GM23338 (cell line): ENCODE measurements at regions not wholly inside any gene's neighbourhood (a gene's known extent, or its start where the extent isn't known, plus 50 kb on each side); places are given as distances from the start of the nearest gene placed in this dataset.

Source experiments
- ATAC-seq: fragments of 200-7000 bp; cut with Tn5 transposase; 3 replicates; pipeline ENCODE4 v1.9.1; 2020
- DNase-seq: peaks from one replicate; pipeline ENCODE4 v3.0.0-alpha.2; 2015; ENCODE audit warnings: low spot score
- H2AFZ ChIP-seq: fragments of 200-600 bp; sonication (generic); 2 replicates; pipeline ENCODE4 v1.8.0; 2016; ENCODE audit warnings: antibody characterized with exemption, mild to moderate bottlenecking, moderate library complexity
- H3F3A ChIP-seq: fragments of 200-600 bp; sonication (generic); replicated peaks from 2 replicates; pipeline ENCODE4 v1.8.0; 2017; ENCODE audit warnings: antibody characterized with exemption, mixed run types, low read depth
- H3K27ac ChIP-seq: fragments of 200-600 bp; sonication (generic); 2 replicates; pipeline ENCODE4 v1.6.1; 2016; ENCODE audit warnings: low read depth
- H3K27me3 ChIP-seq: fragments of 200-600 bp; sonication (generic); 2 replicates; pipeline ENCODE4 v1.8.0; 2016; ENCODE audit warnings: mild to moderate bottlenecking, mixed run types, moderate library complexity; ENCODE audit not compliant: insufficient read depth
- H3K36me3 ChIP-seq: fragments of 200-600 bp; sonication (generic); 2 replicates; pipeline ENCODE4 v1.8.0; 2016; ENCODE audit warnings: mild to moderate bottlenecking; ENCODE audit not compliant: insufficient read depth
- H3K4me1 ChIP-seq: fragments of 200-600 bp; sonication (generic); 2 replicates; pipeline ENCODE4 v1.8.0; 2016; ENCODE audit warnings: mild to moderate bottlenecking, moderate library complexity; ENCODE audit not compliant: insufficient read depth
- H3K4me2 ChIP-seq: fragments of 200-600 bp; sonication (generic); 2 replicates; pipeline ENCODE4 v1.7.1; 2017; ENCODE audit warnings: mixed run types
- H3K4me3 ChIP-seq: fragments of 200-600 bp; sonication (generic); 2 replicates; pipeline ENCODE4 v1.6.1; 2016; ENCODE audit warnings: mixed run types
- H3K79me2 ChIP-seq: fragments of 200-600 bp; sonication (generic); replicated peaks from 2 replicates; pipeline ENCODE4 v1.8.0; 2017; ENCODE audit warnings: mild to moderate bottlenecking; ENCODE audit not compliant: insufficient read depth
- H3K9me2 ChIP-seq: fragments of 200-600 bp; sonication (generic); 2 replicates; pipeline ENCODE4 v1.8.0; 2017; ENCODE audit not compliant: insufficient read depth
- H4K20me1 ChIP-seq: fragments of 200-600 bp; sonication (generic); replicated peaks from 2 replicates; pipeline ENCODE4 v1.8.0; 2017; ENCODE audit warnings: mild to moderate bottlenecking; ENCODE audit not compliant: insufficient read depth
- H3K27ac Mint-ChIP-seq: 2 replicates; pipeline ENCODE4 v1.8.0; 2020; ENCODE audit warnings: inconsistent platforms, mild to moderate bottlenecking, moderate library complexity, mixed read lengths
- H3K27me3 Mint-ChIP-seq: 3 replicates; pipeline ENCODE4 v1.8.0; 2022; ENCODE audit warnings: low read depth, mild to moderate bottlenecking, moderate library complexity, mixed read lengths, inconsistent platforms; ENCODE audit not compliant: insufficient read depth, poor library complexity
- H3K36me3 Mint-ChIP-seq: 3 replicates; pipeline ENCODE4 v1.8.0; 2021; ENCODE audit warnings: low read depth, mild to moderate bottlenecking, inconsistent platforms, moderate library complexity, mixed read lengths
- H3K4me1 Mint-ChIP-seq: 3 replicates; pipeline ENCODE4 v1.8.0; 2020; ENCODE audit warnings: mild to moderate bottlenecking, inconsistent platforms, mixed read lengths
- H3K4me3 Mint-ChIP-seq: 3 replicates; pipeline ENCODE4 v1.8.0; 2021; ENCODE audit warnings: moderate library complexity, mild to moderate bottlenecking, inconsistent platforms, mixed read lengths
- H3K9me3 Mint-ChIP-seq: 3 replicates; pipeline ENCODE4 v1.8.0; 2020; ENCODE audit warnings: moderate library complexity, mild to moderate bottlenecking, inconsistent platforms, mixed read lengths
- CREB1 ChIP-seq: fragments of 250-450 bp; sonication (Bioruptor Pico); IDR thresholded peaks from 2 replicates; pipeline ENCODE4 v1.5.0; 2020; ENCODE audit warnings: low read depth, mild to moderate bottlenecking, moderate library complexity
- CTCF ChIP-seq, 2 experiments: fragments of 200-600 bp in 1 of 2; sonication (generic) in 1 of 2; conservative IDR thresholded peaks; 2 replicates each; pipeline versions ENCODE4 v1.5.1 to v1.6.1; 2016 to 2017; ENCODE audit warnings: antibody characterized with exemption in 2 of 2, low read depth in 2 of 2, mild to moderate bottlenecking in 2 of 2, moderate library complexity in 1 of 2
- ETS1 ChIP-seq: IDR thresholded peaks from 2 replicates; pipeline ENCODE4 v1.6.1; 2016; ENCODE audit warnings: antibody characterized with exemption
- EZH2phosphoT487 ChIP-seq: fragments of 200-600 bp; sonication (generic); IDR thresholded peaks from one replicate; pipeline ENCODE4 v1.8.1; 2018; ENCODE audit warnings: antibody characterized with exemption; ENCODE audit not compliant: unreplicated experiment
- NANOG ChIP-seq: IDR thresholded peaks from 2 replicates; pipeline ENCODE4 v1.6.1; 2016; ENCODE audit warnings: antibody characterized with exemption, borderline replicate concordance
- POLR2AphosphoS5 ChIP-seq: IDR thresholded peaks from 2 replicates; pipeline ENCODE4 v1.6.1; 2016; ENCODE audit warnings: antibody characterized with exemption, low read depth
- REST ChIP-seq: IDR thresholded peaks from one replicate; pipeline ENCODE4 v1.6.1; 2018; ENCODE audit warnings: antibody characterized with exemption; ENCODE audit not compliant: unreplicated experiment
- ZNF331 ChIP-seq: fragments of 250-450 bp; sonication (Bioruptor Pico); IDR thresholded peaks from 2 replicates; pipeline ENCODE4 v1.5.0; 2020; ENCODE audit warnings: low read depth, mild to moderate bottlenecking, moderate library complexity

- no peaks in the 10 kb centered on the region for H3K4me1 Mint-ChIP-seq
- H3K27me3 Mint-ChIP-seq: peaks cover 5% of the 10 kb centered on the region
- no peaks in the 10 kb centered on the region for H3F3A ChIP-seq
- no peaks in the 10 kb centered on the region for H3K9me2 ChIP-seq
- peaks cover 57% of the 10 kb centered on the region for H3K36me3 Mint-ChIP-seq
- ATAC-seq (no peak), DNase-seq (no peak)
- no peak overlapping the region for H3K4me3 ChIP-seq
- H3K27ac ChIP-seq: no peak overlapping the region
- H3K27ac Mint-ChIP-seq: no peak overlapping the region
- no peak overlapping the region for H3K4me2 ChIP-seq
- no peaks in the 10 kb centered on the region for H3K79me2 ChIP-seq
- TF ChIP-seq EZH2phosphoT487 (no peak), ETS1 (no peak), ZNF331 (CRISPR knock-in tag) (no peak)
- peaks cover 93% of the 10 kb centered on the region for H3K9me3 Mint-ChIP-seq
- H3K4me1 ChIP-seq: no peaks in the 10 kb centered on the region
- H3K4me3 Mint-ChIP-seq: no peak overlapping the region
- H3K36me3 ChIP-seq: no peaks in the 10 kb centered on the region; the same call in 1 of the 2 replicates
- H2AFZ ChIP-seq: no peak overlapping the region
- H4K20me1 ChIP-seq: no peaks in the 10 kb centered on the region
- no peaks in the 10 kb centered on the region for H3K27me3 ChIP-seq
Measured at GRCh38 chr19:56988299-56988698, 131.5 kb upstream of the USP29 start.

- peaks cover 53% of the 10 kb centered on the region for H3K36me3 Mint-ChIP-seq
- peaks cover 5% of the 10 kb centered on the region for H3K27me3 Mint-ChIP-seq
- H3K27ac Mint-ChIP-seq: no peak overlapping the region
- Histone ChIP-seq H3K4me1 (no peaks in the 10 kb centered on the region), H3K79me2 (no peaks in the 10 kb centered on the region), H3F3A (no peaks in the 10 kb centered on the region), H4K20me1 (no peaks in the 10 kb centered on the region), H3K36me3 (peaks cover 3% of the 10 kb centered on the region; the same call in 1 of the 2 replicates), H3K4me3 (no peak overlapping the region), H2AFZ (no peak overlapping the region), H3K27me3 (no peaks in the 10 kb centered on the region), H3K9me2 (no peaks in the 10 kb centered on the region), H3K27ac (no peak overlapping the region), H3K4me2 (no peak overlapping the region)
- no peak overlapping the region for H3K4me3 Mint-ChIP-seq
- no peak for DNase-seq
- no peaks in the 10 kb centered on the region for H3K4me1 Mint-ChIP-seq
- no peak for ATAC-seq
- TF ChIP-seq POLR2AphosphoS5: no peak
- no peak for TF ChIP-seq NANOG
- no peak for TF ChIP-seq CTCF (conservative IDR thresholded peaks at IDR 0.05; ENCODE audit: low read depth in 2 of 2)
- no peak for TF ChIP-seq REST
- TF ChIP-seq CREB1: no peak
- peaks cover 91% of the 10 kb centered on the region for H3K9me3 Mint-ChIP-seq
Measured at GRCh38 chr19:56991912-56992311, 127.9 kb upstream of the USP29 start.
